ENCODE measurements at regions not wholly inside any gene's neighbourhood (a gene's known extent, or its start where the extent isn't known, plus 50 kb on each side); places are given as distances from the start of the nearest gene placed in this dataset.

DNA sequence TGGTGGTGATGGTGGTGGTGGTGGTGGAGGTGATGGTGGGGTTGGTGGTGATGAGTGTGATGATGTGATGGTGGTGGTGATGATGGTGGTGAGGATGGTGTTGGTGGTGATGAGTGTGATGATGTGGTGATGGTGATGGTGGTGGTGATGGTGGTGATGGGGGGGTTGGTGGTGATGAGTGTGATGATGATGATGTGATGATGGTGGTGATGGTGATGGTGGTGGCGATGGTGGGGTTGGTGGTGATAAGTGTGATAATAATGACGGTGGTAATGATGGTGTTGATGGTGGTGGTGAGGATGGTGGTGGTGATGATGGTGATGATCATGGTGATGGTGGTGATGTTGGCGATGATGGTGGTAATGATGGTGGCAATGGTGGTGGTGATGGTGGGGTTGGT, 67.7 kb downstream of the RRM2 start:
- DNase-seq = no peak
- Histone ChIP-seq H3K9me2 (replicated peaks; ENCODE audit: insufficient read depth, low read length) (no peaks in the 10 kb centered on the region), H3K27ac (ENCODE audit: low read length) (no peak overlapping the region), H3K4me1 (ENCODE audit: low read length) (no peaks in the 10 kb centered on the region), H3K9ac (ENCODE audit: low read length) (no peak overlapping the region), H3K79me2 (ENCODE audit: low read length) (no peaks in the 10 kb centered on the region), H4K20me1 (ENCODE audit: insufficient read depth, low read depth, low read length) (no peaks in the 10 kb centered on the region), H2AFZ (ENCODE audit: low read length) (no peak overlapping the region), H3K36me3 (ENCODE audit: insufficient read depth, low read length) (no peaks in the 10 kb centered on the region), H3K4me2 (ENCODE audit: low read depth, low read length, poor library complexity, severe bottlenecking) (no peak overlapping the region), H3K27me3 (ENCODE audit: low read length) (no peaks in the 10 kb centered on the region), H3K4me3 (ENCODE audit: low read length) (no peak overlapping the region), H3K9me3 (ENCODE audit: low read length) (no peaks in the 10 kb centered on the region)

DNA sequence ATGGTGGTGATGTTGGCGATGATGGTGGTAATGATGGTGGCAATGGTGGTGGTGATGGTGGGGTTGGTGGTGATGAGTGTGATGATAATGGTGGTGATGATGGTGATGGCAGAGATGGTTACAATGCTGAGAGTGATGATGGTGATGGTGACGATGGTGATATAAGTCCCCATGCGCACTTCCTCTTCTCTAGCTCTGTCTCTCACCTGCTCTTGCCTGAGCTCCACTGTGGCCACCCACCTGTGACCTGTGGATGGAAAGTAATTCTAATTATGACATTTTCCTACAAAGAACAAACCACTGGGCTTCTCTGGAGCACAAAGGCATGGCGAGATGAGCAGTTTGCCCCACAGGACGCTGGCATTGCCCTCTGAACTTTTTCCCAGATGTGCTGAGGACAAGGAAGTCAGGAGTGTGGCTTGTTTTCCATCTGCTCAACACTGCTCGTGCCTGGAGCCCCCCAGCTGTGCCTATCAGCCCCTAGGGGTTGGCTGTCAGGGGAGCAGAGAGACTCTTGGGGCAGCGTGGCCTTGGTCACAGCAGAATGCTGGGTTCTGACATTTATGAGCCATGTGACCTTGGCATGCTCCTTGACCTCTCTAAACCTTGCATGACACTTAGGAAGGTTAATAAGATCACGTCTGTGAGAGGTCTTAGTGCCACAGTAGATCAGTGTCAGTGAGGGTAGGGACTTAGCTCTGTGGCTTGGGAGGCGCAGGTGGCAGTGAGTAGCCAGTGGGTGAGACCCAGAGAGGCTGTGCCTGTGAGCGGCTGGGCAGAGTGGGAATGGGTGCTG, 68.4 kb downstream of the RRM2 start:
- Histone ChIP-seq H3K36me3 (ENCODE audit: insufficient read depth, low read length) (no peaks in the 10 kb centered on the region), H3K4me1 (ENCODE audit: low read length) (no peaks in the 10 kb centered on the region), H3K4me2 (ENCODE audit: low read depth, low read length, poor library complexity, severe bottlenecking) (no peak overlapping the region), H3K27me3 (ENCODE audit: low read length) (no peaks in the 10 kb centered on the region), H3K79me2 (ENCODE audit: low read length) (no peaks in the 10 kb centered on the region), H3K9ac (ENCODE audit: low read length) (no peak overlapping the region), H3K4me3 (ENCODE audit: low read length) (no peak overlapping the region), H4K20me1 (ENCODE audit: insufficient read depth, low read depth, low read length) (no peaks in the 10 kb centered on the region), H3K27ac (ENCODE audit: low read length) (no peak overlapping the region), H3K9me3 (ENCODE audit: low read length) (no peaks in the 10 kb centered on the region), H2AFZ (ENCODE audit: low read length) (no peak overlapping the region), H3K9me2 (replicated peaks; ENCODE audit: insufficient read depth, low read length) (no peaks in the 10 kb centered on the region)
- DNase-seq = no peak

GRCh38 chr2:10191554-10191953, 69.0 kb downstream of the RRM2 start:
- H3K27ac ChIP-seq (ENCODE audit: low read length) = no peak overlapping the region
- no peaks in the 10 kb centered on the region for H3K79me2 ChIP-seq (ENCODE audit: low read length)
- no peaks in the 10 kb centered on the region for H3K9me3 ChIP-seq (ENCODE audit: low read length)
- no peaks in the 10 kb centered on the region for H3K36me3 ChIP-seq (ENCODE audit: insufficient read depth, low read length)
- no peaks in the 10 kb centered on the region for H3K9me2 ChIP-seq (replicated peaks; ENCODE audit: insufficient read depth, low read length)
- no peaks in the 10 kb centered on the region for H3K4me1 ChIP-seq (ENCODE audit: low read length)
- no peaks in the 10 kb centered on the region for H3K27me3 ChIP-seq (ENCODE audit: low read length)
- H3K9ac ChIP-seq (ENCODE audit: low read length) = no peak overlapping the region
- H3K4me2 ChIP-seq (ENCODE audit: low read depth, low read length, poor library complexity, severe bottlenecking) = no peak overlapping the region
- no peak overlapping the region for H2AFZ ChIP-seq (ENCODE audit: low read length)
- no peak overlapping the region for H3K4me3 ChIP-seq (ENCODE audit: low read length)
- no peaks in the 10 kb centered on the region for H4K20me1 ChIP-seq (ENCODE audit: insufficient read depth, low read depth, low read length)
- DNase-seq = no peak

GRCh38 chr2:10192392-10193015, 70.0 kb downstream of the RRM2 start:
- Histone ChIP-seq H3K9me3 (ENCODE audit: low read length) (no peaks in the 10 kb centered on the region), H3K27me3 (ENCODE audit: low read length) (no peaks in the 10 kb centered on the region), H3K4me3 (ENCODE audit: low read length) (no peak overlapping the region), H3K4me1 (ENCODE audit: low read length) (no peaks in the 10 kb centered on the region), H3K4me2 (ENCODE audit: low read depth, low read length, poor library complexity, severe bottlenecking) (no peak overlapping the region), H2AFZ (ENCODE audit: low read length) (no peak overlapping the region), H3K9ac (ENCODE audit: low read length) (no peak overlapping the region), H3K79me2 (ENCODE audit: low read length) (no peaks in the 10 kb centered on the region), H3K36me3 (ENCODE audit: insufficient read depth, low read length) (no peaks in the 10 kb centered on the region), H3K27ac (ENCODE audit: low read length) (no peak overlapping the region), H4K20me1 (ENCODE audit: insufficient read depth, low read depth, low read length) (no peaks in the 10 kb centered on the region), H3K9me2 (replicated peaks; ENCODE audit: insufficient read depth, low read length) (no peaks in the 10 kb centered on the region)
- DNase-seq = no peak

DNA sequence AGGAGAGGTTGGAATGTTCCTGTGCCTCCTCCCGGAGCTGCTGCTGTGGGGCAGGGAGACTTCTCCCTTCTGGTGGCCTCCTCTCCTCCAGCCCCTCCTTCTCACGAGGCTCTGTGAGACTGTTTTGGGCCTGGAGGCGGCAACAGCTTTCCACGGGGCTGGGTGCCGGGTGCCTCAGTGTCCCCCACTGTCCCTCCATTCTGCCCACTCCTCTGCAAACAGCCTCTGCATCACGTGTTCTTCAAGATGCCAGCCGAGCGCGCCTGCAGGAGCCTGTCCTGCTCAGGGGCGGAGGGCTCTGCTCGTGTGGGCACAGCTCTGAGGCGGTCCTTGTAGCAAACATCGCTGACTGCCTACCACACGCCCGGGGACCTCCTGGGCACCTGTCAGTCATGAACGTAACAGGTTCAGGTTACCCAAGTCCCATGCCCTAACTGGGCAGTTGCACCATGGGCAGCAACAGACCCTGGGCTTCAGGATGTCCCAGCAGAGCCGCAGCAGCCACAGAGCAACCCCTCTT, 70.8 kb downstream of the RRM2 start:
- Histone ChIP-seq H4K20me1 (ENCODE audit: insufficient read depth, low read depth, low read length) (no peaks in the 10 kb centered on the region), H3K9ac (ENCODE audit: low read length) (no peak overlapping the region), H3K9me2 (replicated peaks; ENCODE audit: insufficient read depth, low read length) (no peaks in the 10 kb centered on the region), H3K9me3 (ENCODE audit: low read length) (no peaks in the 10 kb centered on the region), H3K79me2 (ENCODE audit: low read length) (no peaks in the 10 kb centered on the region), H3K4me1 (ENCODE audit: low read length) (no peaks in the 10 kb centered on the region), H3K36me3 (ENCODE audit: insufficient read depth, low read length) (no peaks in the 10 kb centered on the region), H3K27ac (ENCODE audit: low read length) (no peak overlapping the region), H3K27me3 (ENCODE audit: low read length) (no peaks in the 10 kb centered on the region), H3K4me2 (ENCODE audit: low read depth, low read length, poor library complexity, severe bottlenecking) (no peak overlapping the region), H2AFZ (ENCODE audit: low read length) (no peak overlapping the region), H3K4me3 (ENCODE audit: low read length) (no peak overlapping the region)
- no peak for DNase-seq

DNA sequence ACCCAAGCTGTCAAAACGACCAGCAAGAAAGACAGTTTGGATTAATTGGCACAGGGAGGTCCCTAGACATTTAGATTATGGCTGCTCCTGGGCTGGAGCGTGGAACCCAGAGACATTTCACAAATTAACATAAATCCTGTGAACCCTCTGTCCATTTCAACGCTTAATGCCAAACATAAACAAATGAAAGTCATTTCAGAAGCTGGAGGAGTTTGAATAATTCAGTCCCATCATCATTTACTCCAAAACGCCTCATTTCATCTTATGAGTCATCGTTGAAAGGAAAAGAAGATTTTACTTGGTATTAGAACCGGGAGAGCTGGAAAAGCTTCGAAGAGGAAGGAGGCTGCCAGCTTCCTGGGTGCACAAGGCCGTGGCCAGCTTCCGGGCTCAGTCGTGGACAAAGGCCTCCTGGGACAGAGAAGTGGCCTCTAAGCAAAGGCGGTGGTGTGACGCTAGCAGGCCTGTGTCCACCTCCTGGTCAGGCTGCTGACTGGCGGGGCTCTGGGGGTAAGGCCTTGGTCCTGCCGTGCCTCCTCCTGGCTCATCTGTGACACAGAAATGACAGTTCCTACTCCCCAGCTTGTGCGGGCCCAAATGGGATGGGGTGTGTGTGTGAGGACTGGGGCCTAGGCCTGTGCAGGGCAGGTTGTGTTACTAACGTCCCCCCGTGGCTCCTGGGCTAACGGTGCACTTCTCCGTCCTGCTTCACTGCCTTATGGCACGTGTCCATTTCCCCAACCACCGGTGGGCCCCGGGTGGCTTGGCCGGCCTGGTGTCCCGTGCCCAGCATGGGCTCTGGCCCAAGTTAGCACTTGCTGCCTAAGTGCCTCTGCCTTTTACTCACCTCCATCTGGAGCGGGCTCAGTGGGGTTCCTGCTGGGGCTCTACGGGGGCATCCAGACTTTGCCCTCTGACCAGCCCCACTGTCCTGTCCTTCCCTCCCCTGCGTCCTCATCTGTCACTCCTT, 71.6 kb downstream of the RRM2 start:
- Histone ChIP-seq H3K4me3 (ENCODE audit: low read length) (no peak overlapping the region), H2AFZ (ENCODE audit: low read length) (no peak overlapping the region)
- no peak for DNase-seq

GRCh38 chr2:10195278-10196109, 73.0 kb downstream of the RRM2 start:
- no peak for DNase-seq
- no peak overlapping the region for H3K4me2 ChIP-seq (ENCODE audit: low read depth, low read length, poor library complexity, severe bottlenecking)
- H2AFZ ChIP-seq (ENCODE audit: low read length) = no peak overlapping the region
- no peak overlapping the region for H3K9ac ChIP-seq (ENCODE audit: low read length)
- H3K27me3 ChIP-seq (ENCODE audit: low read length) = no peaks in the 10 kb centered on the region
- H3K27ac ChIP-seq (ENCODE audit: low read length) = no peak overlapping the region
- H3K9me2 ChIP-seq (replicated peaks; ENCODE audit: insufficient read depth, low read length) = no peaks in the 10 kb centered on the region
- no peaks in the 10 kb centered on the region for H4K20me1 ChIP-seq (ENCODE audit: insufficient read depth, low read depth, low read length)
- no peaks in the 10 kb centered on the region for H3K79me2 ChIP-seq (ENCODE audit: low read length)
- no peaks in the 10 kb centered on the region for H3K9me3 ChIP-seq (ENCODE audit: low read length)
- no peak overlapping the region for H3K4me3 ChIP-seq (ENCODE audit: low read length)
- H3K36me3 ChIP-seq (ENCODE audit: insufficient read depth, low read length) = no peaks in the 10 kb centered on the region
- no peaks in the 10 kb centered on the region for H3K4me1 ChIP-seq (ENCODE audit: low read length)

More for the DNA sequence above, 71.6 kb downstream of the RRM2 start:
- Histone ChIP-seq H3K9me3 (ENCODE audit: low read length) (no peaks in the 10 kb centered on the region), H3K79me2 (ENCODE audit: low read length) (no peaks in the 10 kb centered on the region), H3K36me3 (ENCODE audit: insufficient read depth, low read length) (no peaks in the 10 kb centered on the region), H4K20me1 (ENCODE audit: insufficient read depth, low read depth, low read length) (no peaks in the 10 kb centered on the region), H3K27ac (ENCODE audit: low read length) (no peak overlapping the region), H3K4me2 (ENCODE audit: low read depth, low read length, poor library complexity, severe bottlenecking) (no peak overlapping the region), H3K4me1 (ENCODE audit: low read length) (no peaks in the 10 kb centered on the region), H3K9me2 (replicated peaks; ENCODE audit: insufficient read depth, low read length) (no peaks in the 10 kb centered on the region), H3K27me3 (ENCODE audit: low read length) (no peaks in the 10 kb centered on the region), H3K9ac (ENCODE audit: low read length) (no peak overlapping the region)
